ENCODE measurements at regions not wholly inside any gene's neighbourhood (a gene's known extent, or its start where the extent isn't known, plus 50 kb on each side); places are given as distances from the start of the nearest gene placed in this dataset.
"Not testable (repeated sequence)": the region's sequence is repeated elsewhere in the genome, so short reads cannot be mapped to it uniquely, and the experiment has no call there.

DNA sequence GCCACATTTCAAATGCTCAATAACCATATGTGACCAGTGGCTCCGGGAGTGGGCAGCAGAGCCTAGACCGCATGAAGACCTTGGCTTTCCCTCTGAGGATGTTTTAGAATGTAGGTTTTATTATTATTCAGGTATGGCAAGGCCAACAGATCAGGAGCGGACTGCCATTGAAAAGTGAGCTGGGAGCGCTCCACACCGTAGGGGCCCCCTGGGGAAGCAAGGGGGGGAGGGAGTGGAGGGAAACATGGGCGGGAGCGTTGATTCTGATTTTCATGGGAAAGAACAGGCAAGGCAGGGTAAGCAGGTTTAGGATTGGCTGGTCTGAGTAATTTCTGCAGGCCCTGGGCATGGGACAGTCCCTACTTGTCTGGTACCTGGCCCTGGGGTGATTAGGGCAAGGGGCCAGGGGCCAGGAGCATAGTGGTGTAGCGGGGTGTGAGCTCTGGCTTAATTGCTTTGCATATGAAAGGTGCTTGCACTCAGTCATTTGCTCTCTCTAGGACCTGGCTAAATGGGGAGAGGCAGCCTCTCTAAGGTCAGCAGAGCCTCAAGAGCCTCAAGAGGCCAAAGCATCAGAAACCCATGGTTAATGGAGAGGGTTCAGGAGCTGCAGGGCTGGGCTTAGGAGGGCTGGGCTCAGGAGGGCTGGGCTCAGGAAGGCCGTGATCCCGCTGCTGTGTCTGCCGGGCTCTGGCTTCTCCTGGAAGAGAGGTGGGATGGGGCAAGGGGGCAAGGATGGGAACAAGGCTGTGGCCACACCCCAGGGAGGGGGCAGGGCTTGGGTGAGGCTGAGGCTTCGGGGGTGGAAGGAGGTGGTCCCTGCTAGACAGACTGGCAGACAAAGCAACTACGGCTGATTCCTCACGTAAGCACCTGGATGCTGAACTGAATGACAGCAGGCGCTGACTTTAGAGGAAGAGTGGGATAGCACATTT lies 82.0 kb upstream of the WASF3 start:
- no peak for TF ChIP-seq GATA1 (IDR thresholded peaks at IDR 0.05; ENCODE audit: low read depth, low read length)
- no peak for TF ChIP-seq POLR2A (IDR thresholded peaks at IDR 0.05; ENCODE audit: low read length)
- no peak for DNase-seq

DNA sequence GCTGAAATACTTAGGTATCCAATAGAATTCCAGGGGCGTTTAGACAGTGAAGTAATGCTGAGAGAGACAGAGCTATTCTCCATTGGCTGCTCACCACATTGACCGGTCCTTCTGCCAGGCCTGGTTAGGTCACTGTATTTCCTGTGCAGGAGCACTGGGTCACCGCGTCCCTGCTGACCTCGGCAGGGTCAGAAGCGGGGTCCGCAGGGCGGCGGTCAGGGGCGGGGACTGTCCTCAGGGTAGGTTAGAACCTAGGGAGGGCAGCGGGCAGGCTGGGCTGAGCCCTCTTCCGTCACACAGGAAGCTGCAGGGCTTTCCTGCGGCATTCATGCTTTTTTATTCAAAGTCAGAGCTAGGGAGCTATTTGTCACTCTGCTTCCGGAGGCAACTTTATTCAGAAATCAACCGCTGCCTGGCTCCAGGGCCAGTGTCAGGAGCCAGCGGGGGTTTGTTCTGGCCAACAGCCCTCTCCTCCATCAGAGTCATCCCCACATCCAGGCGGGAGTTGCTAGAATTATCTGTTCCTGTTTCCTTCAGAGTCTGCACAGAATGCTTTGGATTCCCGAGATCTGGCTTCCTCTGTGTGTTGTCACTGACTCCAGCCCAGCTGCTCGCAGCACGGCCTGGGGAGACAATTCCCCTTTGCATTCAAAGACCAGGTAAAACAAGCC lies 81.2 kb upstream of the WASF3 start:
- DNase-seq, result no peak
- no peak for TF ChIP-seq POLR2A (IDR thresholded peaks at IDR 0.05; ENCODE audit: low read length)
- no peak for TF ChIP-seq GATA1 (IDR thresholded peaks at IDR 0.05; ENCODE audit: low read depth, low read length)

DNA sequence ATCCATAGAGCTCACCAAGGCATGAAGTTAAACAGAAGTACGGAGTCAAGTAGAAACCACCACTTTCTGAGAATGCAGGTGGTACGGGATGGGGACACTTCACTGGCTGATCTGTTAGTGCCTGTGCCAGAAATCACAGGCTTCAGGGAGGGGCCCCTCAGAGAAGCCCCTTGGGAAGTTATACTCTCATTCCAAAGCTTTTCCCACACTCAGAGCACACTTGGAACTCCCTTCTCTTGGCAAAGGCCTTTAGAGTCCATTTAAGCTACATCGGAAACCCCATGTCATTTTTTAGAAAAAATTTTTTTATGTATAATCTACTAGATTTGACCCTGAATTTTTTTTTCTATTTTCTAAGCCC lies 80.7 kb upstream of the WASF3 start:
- DNase-seq, result no peak
- TF ChIP-seq POLR2A (IDR thresholded peaks at IDR 0.05; ENCODE audit: low read length) (no peak), GATA1 (IDR thresholded peaks at IDR 0.05; ENCODE audit: low read depth, low read length) (no peak)

DNA sequence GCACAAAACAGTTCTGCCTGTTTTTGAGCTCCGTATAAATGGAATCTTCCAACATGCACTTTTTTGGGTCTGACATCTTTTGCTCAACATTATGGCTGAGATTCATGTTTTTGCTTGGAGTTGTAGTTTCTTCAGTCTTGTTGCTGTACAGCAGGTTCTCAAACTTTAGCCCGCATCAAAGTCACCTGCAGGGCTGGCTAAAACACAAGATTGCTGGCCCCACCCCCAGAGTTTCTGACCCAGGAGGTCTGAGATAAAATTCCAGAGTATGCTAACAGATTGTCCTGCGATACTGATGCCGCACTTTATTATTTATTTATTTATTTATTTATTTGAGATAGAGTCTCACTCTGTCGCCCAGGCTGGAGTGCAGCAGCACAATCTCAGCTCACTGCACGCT lies 79.8 kb upstream of the WASF3 start:
- TF ChIP-seq POLR2A (IDR thresholded peaks at IDR 0.05; ENCODE audit: low read length), result no peak
- no peak for TF ChIP-seq GATA1 (IDR thresholded peaks at IDR 0.05; ENCODE audit: low read depth, low read length)
- no peak for DNase-seq

DNA sequence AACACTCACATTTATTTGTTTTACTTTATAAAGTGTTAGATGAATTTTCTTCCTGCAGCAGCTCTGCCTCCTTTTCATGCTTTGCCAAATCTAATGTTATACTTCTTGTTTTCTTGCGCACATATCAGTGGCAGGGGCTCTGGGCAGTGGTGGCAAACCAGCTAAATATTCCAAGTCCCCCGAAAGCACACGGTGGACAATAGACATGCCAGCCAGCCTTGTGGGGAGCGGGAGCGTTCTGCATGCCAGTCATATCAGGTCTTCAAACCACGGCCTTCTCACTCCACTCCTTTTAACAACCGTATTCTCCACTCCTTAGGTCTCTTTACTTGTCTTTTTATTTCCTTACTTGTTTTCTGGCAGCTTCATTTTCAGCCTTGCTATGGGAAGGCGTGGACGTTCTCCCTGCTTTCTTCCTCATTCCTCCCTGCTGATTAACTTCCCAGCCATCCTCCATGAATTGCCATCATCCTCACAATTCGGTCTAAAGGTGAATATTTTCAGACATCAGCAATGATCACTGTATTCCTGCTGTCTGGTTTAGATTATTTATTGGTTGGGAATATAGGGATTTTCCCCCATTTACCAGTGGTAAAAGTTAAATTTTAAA lies 77.1 kb upstream of the WASF3 start:
- TF ChIP-seq GATA1 (IDR thresholded peaks at IDR 0.05; ENCODE audit: low read depth, low read length) (no peak), POLR2A (IDR thresholded peaks at IDR 0.05; ENCODE audit: low read length) (no peak)
- DNase-seq, result no peak

GRCh38 chr13:26482451-26483197 lies 74.9 kb upstream of the WASF3 start:
- peak; percentile 65 to 72 for DNase-seq
- no peak for TF ChIP-seq GATA1 (IDR thresholded peaks at IDR 0.05; ENCODE audit: low read depth, low read length)
- TF ChIP-seq POLR2A (IDR thresholded peaks at IDR 0.05; ENCODE audit: low read length), result no peak

DNA sequence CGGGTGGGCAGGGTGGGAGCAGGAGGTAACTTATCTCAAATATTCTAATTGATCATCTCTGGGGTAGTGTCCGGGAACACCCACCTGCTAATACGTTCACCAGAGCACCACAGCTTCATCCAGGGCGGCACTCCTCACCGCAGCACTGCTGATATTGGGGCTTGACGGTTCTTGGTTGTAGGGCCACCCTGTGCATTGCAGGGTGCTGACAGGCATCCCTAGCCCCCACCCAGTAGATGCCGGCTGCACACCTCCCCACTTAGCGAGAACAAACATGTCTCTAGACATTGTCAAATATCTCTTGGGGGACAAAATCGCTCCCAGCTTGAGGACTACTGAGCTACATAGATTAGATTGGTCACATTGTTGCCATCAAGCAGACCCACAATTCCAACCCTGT lies 73.9 kb upstream of the WASF3 start:
- TF ChIP-seq GATA1 (IDR thresholded peaks at IDR 0.05; ENCODE audit: low read depth, low read length), result no peak
- no peak for TF ChIP-seq POLR2A (IDR thresholded peaks at IDR 0.05; ENCODE audit: low read length)
- DNase-seq, result no peak

DNA sequence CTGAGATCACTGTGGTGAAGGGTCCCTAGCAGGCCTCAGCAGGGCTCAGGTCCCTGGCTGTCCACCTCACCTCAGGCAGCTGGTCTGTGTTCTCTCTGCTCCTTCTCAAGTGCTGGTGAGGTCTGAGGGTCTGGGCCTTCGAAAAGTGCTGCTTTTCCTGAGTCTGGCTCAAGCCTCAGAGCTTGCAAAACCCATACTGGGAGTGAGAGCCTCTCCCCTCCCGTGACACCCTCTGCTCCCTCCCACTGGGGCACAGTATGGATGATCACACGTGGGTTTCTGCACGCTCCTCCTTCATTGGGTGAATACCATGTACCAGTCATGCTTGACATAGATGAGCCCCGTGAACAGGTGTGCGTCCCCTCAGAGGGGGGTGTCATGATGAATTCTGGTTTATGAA lies 73.3 kb upstream of the WASF3 start:
- no peak for DNase-seq
- no peak for TF ChIP-seq GATA1 (IDR thresholded peaks at IDR 0.05; ENCODE audit: low read depth, low read length)

DNA sequence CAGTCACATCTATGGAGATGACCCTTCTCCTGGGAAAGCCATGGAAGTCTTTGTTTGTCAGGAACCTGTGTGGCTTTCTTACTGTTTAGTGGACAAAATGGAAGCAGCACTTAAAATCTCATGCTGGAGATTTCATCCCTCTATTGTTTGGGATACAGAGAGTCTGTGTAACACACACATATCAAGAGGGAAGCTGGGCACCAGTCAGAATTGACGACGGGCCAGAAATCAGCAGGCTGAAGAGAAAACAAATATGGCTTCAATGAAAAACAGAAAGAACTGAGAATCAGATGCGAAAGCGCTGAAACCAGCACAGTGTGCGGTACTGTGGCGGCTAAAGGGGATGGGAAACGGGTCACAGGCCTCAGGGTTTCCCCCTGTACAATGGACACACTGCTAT lies 72.2 kb upstream of the WASF3 start:
- DNase-seq, result no peak
- no peak for TF ChIP-seq GATA1 (IDR thresholded peaks at IDR 0.05; ENCODE audit: low read depth, low read length)
- no peak for TF ChIP-seq POLR2A (IDR thresholded peaks at IDR 0.05; ENCODE audit: low read length)

DNA sequence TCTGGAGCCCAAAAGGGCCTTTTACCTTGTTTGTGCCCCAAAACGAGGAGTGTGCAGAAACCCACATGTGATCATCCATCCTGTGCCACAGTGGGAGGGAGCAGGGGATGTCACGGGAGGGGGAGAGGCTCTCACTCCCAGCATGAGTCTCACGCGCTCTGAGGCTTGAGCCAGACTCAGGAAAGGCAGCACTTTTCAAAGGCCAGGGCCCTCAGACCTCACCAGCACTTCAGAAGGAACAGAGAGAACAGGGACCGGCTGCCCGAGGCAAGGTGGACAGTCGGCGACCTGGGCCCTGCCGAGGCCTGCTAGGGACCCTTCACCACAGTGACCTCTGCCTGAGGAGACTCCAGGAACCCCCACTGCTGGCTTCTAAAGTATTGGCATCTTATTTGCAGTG lies 71.7 kb upstream of the WASF3 start:
- no peak for DNase-seq
- no peak for TF ChIP-seq POLR2A (IDR thresholded peaks at IDR 0.05; ENCODE audit: low read length)
- TF ChIP-seq GATA1 (IDR thresholded peaks at IDR 0.05; ENCODE audit: low read depth, low read length), result no peak

GRCh38 chr13:26486550-26486949 lies 70.9 kb upstream of the WASF3 start:
- TF ChIP-seq POLR2A (IDR thresholded peaks at IDR 0.05; ENCODE audit: low read length) (no peak), GATA1 (IDR thresholded peaks at IDR 0.05; ENCODE audit: low read depth, low read length) (no peak)
- DNase-seq, result no peak

GRCh38 chr13:26487781-26488180 lies 69.7 kb upstream of the WASF3 start:
- TF ChIP-seq POLR2A (IDR thresholded peaks at IDR 0.05; ENCODE audit: low read length) (no peak), GATA1 (IDR thresholded peaks at IDR 0.05; ENCODE audit: low read depth, low read length) (no peak)
- no peak for DNase-seq

DNA sequence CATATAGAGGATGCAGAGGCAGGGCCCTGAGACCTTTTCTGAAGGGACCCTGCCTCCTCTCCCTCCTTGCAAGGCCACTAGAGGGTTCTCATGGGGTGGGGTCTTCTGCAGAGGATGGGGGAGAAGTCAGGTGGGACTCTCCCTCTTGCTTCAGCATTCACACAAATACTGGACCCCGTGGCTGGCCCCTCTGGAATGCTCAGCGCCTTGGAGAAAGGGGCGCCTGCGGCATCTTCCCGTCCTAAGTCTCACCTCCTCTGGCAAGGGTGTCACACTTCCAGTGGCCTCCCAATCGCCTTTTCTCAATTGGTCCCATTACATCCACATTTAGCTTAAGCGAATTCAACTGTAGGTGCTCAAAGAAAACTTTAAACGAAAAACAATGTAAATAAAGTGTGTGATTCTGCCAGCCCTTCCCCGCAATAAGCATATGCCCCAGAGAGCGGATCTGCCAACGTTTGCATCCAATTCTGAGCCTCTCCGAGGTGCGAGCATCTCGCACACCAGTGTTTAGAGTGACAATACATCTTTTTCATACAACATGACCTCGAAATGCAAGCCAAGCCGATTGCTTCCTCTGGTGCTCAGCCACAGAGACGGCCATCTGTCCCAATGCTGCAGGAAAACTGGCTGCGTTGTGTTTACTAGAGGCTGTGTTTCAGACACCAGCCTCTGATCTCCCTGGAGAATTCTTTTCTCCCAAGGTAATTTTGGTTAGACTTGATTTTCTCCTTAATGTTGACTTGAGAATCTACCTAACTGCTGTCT lies 69.1 kb upstream of the WASF3 start:
- TF ChIP-seq GATA1 (IDR thresholded peaks at IDR 0.05; ENCODE audit: low read depth, low read length) (no peak), POLR2A (IDR thresholded peaks at IDR 0.05; ENCODE audit: low read length) (no peak)
- DNase-seq, result no peak

GRCh38 chr13:26492301-26492700 lies 65.2 kb upstream of the WASF3 start:
- not testable (repeated sequence) for DNase-seq

Data from erythroblast (primary cell).